NCI-H446 (cell line): ENCODE measurements at regions not wholly inside any gene's neighbourhood (a gene's known extent, or its start where the extent isn't known, plus 50 kb on each side); places are given as distances from the start of the nearest gene placed in this dataset.
"Not testable (repeated sequence)": the region's sequence is repeated elsewhere in the genome, so short reads cannot be mapped to it uniquely, and the experiment has no call there.

Experiments used
- DNase-seq, 2 experiments: peaks; one replicate each; lab custom pipeline; 2025; lab: John Stamatoyannopoulos, UW

- no peak for DNase-seq
These were observed 176.2 kb downstream of the SMC2 start for GRCh38 chr9:104269996-104270963.

GRCh38 chr9:104276709-104277245 lies 182.7 kb downstream of the SMC2 start:
- no peak for DNase-seq

- DNase-seq, result no peak
These were observed 184.9 kb downstream of the SMC2 start for GRCh38 chr9:104278929-104279496.

- peak in 1 of 2 experiments; percentile 49 for DNase-seq
These were observed 185.5 kb downstream of the SMC2 start for GRCh38 chr9:104279535-104280177.

- no peak for DNase-seq
These were observed 186.1 kb downstream of the SMC2 start for GRCh38 chr9:104280178-104280560.

GRCh38 chr9:104280711-104281110 lies 186.6 kb downstream of the SMC2 start:
- no peak for DNase-seq

- no peak for DNase-seq
These were observed 192.1 kb downstream of the SMC2 start for GRCh38 chr9:104286187-104286586.

- no peak for DNase-seq
These were observed 192.7 kb downstream of the SMC2 start for GRCh38 chr9:104286799-104287198.

GRCh38 chr9:104287253-104287878 lies 193.3 kb downstream of the SMC2 start:
- DNase-seq, result no peak

GRCh38 chr9:104293877-104294276 lies 199.8 kb downstream of the SMC2 start:
- no peak for DNase-seq

- DNase-seq, result no peak
These were observed 203.9 kb upstream of the OR13F1 start for GRCh38 chr9:104300124-104300523.

GRCh38 chr9:104301755-104302154 lies 202.3 kb upstream of the OR13F1 start:
- DNase-seq, result no peak

GRCh38 chr9:104302775-104303174 lies 201.3 kb upstream of the OR13F1 start:
- DNase-seq, result no peak

- no peak for DNase-seq
These were observed 199.1 kb upstream of the OR13F1 start for GRCh38 chr9:104304925-104305324.

GRCh38 chr9:104313396-104314110 lies 190.5 kb upstream of the OR13F1 start:
- no peak for DNase-seq

GRCh38 chr9:104316201-104317009 lies 187.7 kb upstream of the OR13F1 start:
- DNase-seq, result not testable (repeated sequence)

- DNase-seq, result no peak
These were observed 184.9 kb upstream of the OR13F1 start for GRCh38 chr9:104319198-104319597.

GRCh38 chr9:104319685-104320084 lies 184.4 kb upstream of the OR13F1 start:
- DNase-seq, result peak; percentile 72 to 90

GRCh38 chr9:104322596-104322995 lies 181.5 kb upstream of the OR13F1 start:
- DNase-seq, result peak in 1 of 2 experiments; percentile 58

- DNase-seq, result not testable (repeated sequence)
These were observed 179.9 kb upstream of the OR13F1 start for GRCh38 chr9:104323967-104324694.
